ENCODE measurements at regions not wholly inside any gene's neighbourhood (a gene's known extent, or its start where the extent isn't known, plus 50 kb on each side); places are given as distances from the start of the nearest gene placed in this dataset.
A peak's percentile ranks its signal among the peaks of the same experiment; 100 is the strongest.
"Not testable (repeated sequence)": the region's sequence is repeated elsewhere in the genome, so short reads cannot be mapped to it uniquely, and the experiment has no call there.

DNA sequence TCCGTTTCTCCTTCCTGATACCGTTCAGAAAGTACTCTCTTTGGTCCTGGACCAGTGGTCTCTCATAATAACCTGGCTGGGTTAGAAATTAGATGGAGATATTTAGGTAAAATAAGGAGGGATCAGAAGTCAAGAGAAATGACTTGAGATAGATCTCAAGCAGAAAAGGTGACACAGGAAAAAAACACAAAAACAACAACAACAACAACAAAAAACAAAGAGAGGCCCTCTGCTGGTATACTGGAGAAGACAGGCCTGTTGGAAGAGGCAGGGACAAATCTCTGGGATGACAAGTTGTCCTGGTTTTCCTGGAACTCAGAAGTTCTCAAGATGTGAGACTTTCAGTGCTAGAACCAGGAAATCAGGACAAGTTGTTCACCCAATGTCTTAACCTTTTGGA, 430.5 kb downstream of the SHISA9 start:
- TF ChIP-seq, protein P1, sequence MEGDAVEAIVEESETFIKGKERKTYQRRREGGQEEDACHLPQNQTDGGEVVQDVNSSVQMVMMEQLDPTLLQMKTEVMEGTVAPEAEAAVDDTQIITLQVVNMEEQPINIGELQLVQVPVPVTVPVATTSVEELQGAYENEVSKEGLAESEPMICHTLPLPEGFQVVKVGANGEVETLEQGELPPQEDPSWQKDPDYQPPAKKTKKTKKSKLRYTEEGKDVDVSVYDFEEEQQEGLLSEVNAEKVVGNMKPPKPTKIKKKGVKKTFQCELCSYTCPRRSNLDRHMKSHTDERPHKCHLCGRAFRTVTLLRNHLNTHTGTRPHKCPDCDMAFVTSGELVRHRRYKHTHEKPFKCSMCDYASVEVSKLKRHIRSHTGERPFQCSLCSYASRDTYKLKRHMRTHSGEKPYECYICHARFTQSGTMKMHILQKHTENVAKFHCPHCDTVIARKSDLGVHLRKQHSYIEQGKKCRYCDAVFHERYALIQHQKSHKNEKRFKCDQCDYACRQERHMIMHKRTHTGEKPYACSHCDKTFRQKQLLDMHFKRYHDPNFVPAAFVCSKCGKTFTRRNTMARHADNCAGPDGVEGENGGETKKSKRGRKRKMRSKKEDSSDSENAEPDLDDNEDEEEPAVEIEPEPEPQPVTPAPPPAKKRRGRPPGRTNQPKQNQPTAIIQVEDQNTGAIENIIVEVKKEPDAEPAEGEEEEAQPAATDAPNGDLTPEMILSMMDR (IDR thresholded peaks at IDR 0.05; ENCODE audit: insufficient read depth, low read length, poor library complexity, severe bottlenecking): peak; percentile 13

DNA sequence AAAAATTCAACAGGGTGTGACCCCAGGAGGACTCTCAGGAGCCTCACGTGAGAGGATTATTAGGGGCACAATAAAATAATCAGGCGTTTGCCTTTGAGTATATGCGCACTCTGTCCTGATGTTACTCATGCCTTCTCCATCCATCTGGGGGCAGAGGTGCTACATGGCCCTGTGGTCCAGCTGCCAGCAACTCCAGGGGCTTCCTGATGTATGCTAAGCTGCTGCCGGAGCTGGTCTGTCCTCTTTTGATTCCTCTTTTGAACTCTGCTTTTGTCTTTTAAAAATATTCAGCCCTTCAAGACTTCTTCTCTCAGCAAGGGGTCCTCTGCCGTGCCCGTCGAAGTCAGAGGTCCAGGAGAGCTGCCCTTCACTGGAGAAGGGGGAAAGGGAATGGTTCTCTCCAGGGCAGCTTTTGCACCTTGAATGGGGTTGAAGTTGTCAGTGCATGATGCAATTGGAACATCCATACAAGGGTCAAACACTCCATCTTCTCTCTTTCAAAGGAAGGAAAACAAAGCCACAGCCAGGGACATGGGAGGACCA, 431.4 kb downstream of the SHISA9 start:
- DNase-seq (ENCODE audit: extremely low read depth, insufficient read length): no peak
- H3K4me3 ChIP-seq (replicated peaks; ENCODE audit: low read depth, low read length): no peak overlapping the region
- no peaks in the 10 kb centered on the region for H3K27me3 ChIP-seq (replicated peaks; ENCODE audit: control insufficient read depth, insufficient read depth, low read length)
- H3K36me3 ChIP-seq (ENCODE audit: control insufficient read depth, insufficient read depth, low read length): no peaks in the 10 kb centered on the region
- TF ChIP-seq, protein P1 (IDR thresholded peaks at IDR 0.05; ENCODE audit: insufficient read depth, low read length, poor library complexity, severe bottlenecking): no peak

More for the DNA sequence above, 430.5 kb downstream of the SHISA9 start:
- no peak overlapping the region for H3K4me3 ChIP-seq (replicated peaks; ENCODE audit: low read depth, low read length)
- no peaks in the 10 kb centered on the region for H3K27me3 ChIP-seq (replicated peaks; ENCODE audit: control insufficient read depth, insufficient read depth, low read length)
- DNase-seq (ENCODE audit: extremely low read depth, insufficient read length): no peak
- no peaks in the 10 kb centered on the region for H3K36me3 ChIP-seq (ENCODE audit: control insufficient read depth, insufficient read depth, low read length)

DNA sequence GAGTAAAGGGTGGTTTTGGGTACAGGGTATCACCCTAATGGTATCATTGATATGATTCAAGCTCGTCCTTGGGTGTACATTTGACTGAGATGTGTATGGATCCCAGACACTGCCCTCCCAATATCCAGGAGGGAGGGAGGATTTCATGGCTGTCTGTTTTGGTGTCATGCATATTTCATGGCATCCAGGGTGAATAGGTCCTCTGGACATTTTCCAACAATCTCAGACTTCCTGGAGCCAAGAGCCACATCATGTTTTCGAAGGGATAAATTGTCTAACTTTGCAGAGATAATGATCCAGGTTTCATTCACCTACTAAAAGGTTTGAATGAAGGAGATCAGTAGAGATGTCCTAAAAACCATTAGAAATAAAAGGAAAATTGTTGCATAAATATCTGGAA, 431.9 kb downstream of the SHISA9 start:
- Histone ChIP-seq H3K4me3 (replicated peaks; ENCODE audit: low read depth, low read length) (no peak overlapping the region), H3K36me3 (ENCODE audit: control insufficient read depth, insufficient read depth, low read length) (no peaks in the 10 kb centered on the region), H3K27me3 (replicated peaks; ENCODE audit: control insufficient read depth, insufficient read depth, low read length) (no peaks in the 10 kb centered on the region)
- TF ChIP-seq, protein P1 (IDR thresholded peaks at IDR 0.05; ENCODE audit: insufficient read depth, low read length, poor library complexity, severe bottlenecking): no peak
- no peak for DNase-seq (ENCODE audit: extremely low read depth, insufficient read length)

DNA sequence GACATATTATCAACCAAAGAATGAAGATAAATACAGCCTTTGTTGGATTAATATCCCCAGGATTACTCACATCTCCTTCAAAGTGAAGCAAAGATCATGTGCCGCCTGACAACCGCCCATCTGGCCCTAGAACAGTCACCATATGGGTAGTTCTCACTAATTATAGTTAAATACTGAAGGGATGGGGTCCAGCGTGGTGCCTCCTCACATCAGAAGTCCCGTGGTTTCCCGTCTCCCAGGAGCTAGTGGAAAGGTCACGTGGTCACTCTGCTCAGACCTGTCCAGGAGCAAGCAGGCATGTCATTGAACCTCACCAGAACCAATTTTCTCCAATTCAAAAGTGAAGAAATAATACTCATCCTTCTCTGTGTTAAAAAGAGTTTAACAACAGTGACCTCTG, 434.5 kb downstream of the SHISA9 start:
- no peak for DNase-seq (ENCODE audit: extremely low read depth, insufficient read length)
- TF ChIP-seq, protein P1 (IDR thresholded peaks at IDR 0.05; ENCODE audit: insufficient read depth, low read length, poor library complexity, severe bottlenecking): no peak
- Histone ChIP-seq H3K36me3 (ENCODE audit: control insufficient read depth, insufficient read depth, low read length) (no peaks in the 10 kb centered on the region), H3K4me3 (replicated peaks; ENCODE audit: low read depth, low read length) (no peak overlapping the region), H3K27me3 (replicated peaks; ENCODE audit: control insufficient read depth, insufficient read depth, low read length) (no peaks in the 10 kb centered on the region)

DNA sequence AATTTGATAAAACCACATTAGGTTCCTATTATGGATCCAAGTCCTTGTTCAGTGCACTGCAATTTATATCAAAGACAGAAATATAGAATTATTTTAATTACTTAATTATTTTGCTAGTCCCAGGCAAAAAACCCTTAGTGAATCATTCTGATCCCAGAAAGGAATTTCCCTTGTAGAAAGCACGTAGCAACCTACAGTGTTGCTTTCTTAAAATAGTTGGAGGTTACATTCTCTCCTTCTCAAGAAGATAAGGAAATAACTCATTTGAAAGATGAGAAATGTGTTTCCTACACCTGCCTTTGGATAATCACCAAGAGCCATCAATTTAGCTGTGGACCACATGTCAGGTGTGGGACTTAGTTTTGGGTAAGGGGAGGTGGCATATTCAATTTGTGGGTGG, 434.9 kb downstream of the SHISA9 start:
- Histone ChIP-seq H3K4me3 (replicated peaks; ENCODE audit: low read depth, low read length) (no peak overlapping the region), H3K36me3 (ENCODE audit: control insufficient read depth, insufficient read depth, low read length) (no peaks in the 10 kb centered on the region), H3K27me3 (replicated peaks; ENCODE audit: control insufficient read depth, insufficient read depth, low read length) (no peaks in the 10 kb centered on the region)
- no peak for DNase-seq (ENCODE audit: extremely low read depth, insufficient read length)
- TF ChIP-seq, protein P1 (IDR thresholded peaks at IDR 0.05; ENCODE audit: insufficient read depth, low read length, poor library complexity, severe bottlenecking): no peak

DNA sequence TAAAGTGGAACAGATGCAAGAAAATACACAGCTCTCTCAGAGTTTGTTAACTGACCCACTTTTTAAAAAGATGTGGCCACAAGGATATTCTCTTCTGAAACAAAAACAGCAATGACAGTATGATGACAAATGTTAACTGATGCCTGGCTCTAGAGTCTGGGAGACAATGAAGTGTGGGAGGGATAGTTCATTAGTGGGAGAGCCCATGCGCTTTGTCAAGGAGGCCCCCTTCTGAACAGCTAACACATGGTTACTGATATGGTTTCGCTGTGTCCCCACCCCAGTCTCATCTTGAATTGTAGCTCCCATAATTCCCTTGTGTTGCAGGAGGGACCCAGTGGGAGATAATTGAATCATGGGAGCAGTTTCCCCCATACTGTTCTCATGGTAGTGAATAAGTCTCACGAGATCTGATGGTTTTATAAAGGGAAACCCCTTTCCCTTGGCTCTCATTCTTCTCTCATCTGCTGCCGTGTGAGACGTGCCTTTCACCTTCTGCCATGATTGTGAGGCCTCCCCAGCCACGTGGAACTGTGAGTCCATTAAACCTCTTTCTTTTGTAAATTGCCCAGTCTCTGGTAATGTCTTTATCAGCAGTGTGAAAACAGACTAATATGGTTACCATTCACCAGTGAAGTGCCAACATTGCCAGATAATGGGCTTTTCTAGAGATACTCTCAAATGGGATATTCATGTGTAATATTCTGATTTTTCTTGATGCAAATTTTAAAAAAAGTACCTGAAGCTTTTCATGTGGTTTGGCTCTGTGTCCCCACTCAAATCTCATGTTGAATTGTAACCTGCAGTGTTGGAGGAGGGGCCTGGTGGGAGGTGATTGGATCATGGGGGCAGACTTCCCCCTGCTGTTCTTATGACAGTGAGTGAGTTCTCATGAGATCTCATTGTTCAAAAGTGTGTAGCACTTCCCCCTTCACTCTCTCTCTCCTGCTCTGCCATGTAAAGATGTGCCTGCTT, 435.8 kb downstream of the SHISA9 start:
- H3K36me3 ChIP-seq (ENCODE audit: control insufficient read depth, insufficient read depth, low read length); H3K27me3 ChIP-seq (replicated peaks; ENCODE audit: control insufficient read depth, insufficient read depth, low read length); H3K4me3 ChIP-seq (replicated peaks; ENCODE audit: low read depth, low read length); DNase-seq (ENCODE audit: extremely low read depth, insufficient read length): not testable (repeated sequence)
